NCI-H460 (cell line): ENCODE measurements at regions not wholly inside any gene's neighbourhood (a gene's known extent, or its start where the extent isn't known, plus 50 kb on each side); places are given as distances from the start of the nearest gene placed in this dataset.

ENCODE experiments used
- DNase-seq: peaks from one replicate; pipeline ENCODE4 v3.0.0-alpha.2; 2016; ENCODE audit warnings: low read depth; ENCODE audit errors: extremely low read depth
- small RNA-seq, 2 experiments: library from RNA; depleted of rRNA; stranded (forward); fragments of <200 nt; gene quantifications; one replicate each; pipeline ENCODE3, GENCODE V24; 2014

DNA sequence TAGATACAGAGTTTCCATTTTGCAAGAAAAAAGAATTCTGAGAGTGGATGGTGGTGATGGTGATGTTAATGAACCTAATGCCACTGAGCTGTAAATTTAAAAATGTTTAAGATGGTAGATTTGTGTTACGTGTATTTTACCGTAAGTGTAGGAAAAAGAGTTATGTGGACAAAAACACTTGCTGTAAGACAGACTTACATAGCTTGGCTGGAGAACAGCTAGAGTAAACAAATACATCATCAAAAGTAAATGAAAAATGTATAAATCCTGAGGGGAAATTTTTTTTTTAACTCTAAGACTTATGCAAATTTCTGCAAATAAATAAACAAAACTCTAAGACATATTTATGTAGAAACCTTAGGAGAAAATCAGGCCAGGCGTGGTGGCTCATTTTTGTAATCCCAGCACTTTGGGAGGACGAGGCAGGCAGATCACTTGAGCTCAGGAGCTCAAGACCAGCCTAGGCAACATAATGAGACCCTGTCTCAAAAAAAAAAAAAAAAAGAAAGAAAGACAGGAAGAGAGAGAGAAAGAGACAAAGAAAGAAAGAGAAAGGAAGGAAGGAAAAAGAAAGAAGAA lies 66.2 kb upstream of the CDK13 start:
- DNase-seq = no peak

GRCh38 chr7:39888171-39888853 lies 61.7 kb upstream of the CDK13 start:
- no peak for DNase-seq

GRCh38 chr7:39890411-39890810 lies 59.6 kb upstream of the CDK13 start:
- DNase-seq = no peak

DNA sequence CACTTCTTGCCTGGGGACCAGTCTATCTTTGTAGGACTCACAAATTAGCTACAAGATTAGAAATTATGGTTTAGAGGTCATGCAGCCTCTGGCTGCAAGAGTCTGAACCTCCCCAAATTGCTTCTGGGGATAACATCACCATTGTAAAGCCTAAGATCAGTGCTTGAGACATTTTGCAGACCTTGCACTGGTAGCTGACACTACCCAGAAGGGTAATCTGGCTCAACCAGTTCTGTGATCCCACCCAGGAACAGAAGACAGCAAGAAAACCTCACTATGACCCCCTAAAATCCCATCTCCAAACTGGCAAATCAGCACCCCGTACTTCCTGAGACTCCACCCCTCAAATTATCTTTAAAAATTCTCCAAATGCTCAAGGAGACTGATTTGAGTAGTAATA lies 58.2 kb upstream of the CDK13 start:
- no peak for DNase-seq

GRCh38 chr7:39892361-39892760 lies 57.7 kb upstream of the CDK13 start:
- DNase-seq = no peak

GRCh38 chr7:39894904-39895303 lies 55.2 kb upstream of the CDK13 start:
- no peak for DNase-seq

GRCh38 chr7:39896840-39897239 lies 53.2 kb upstream of the CDK13 start:
- no peak for DNase-seq

DNA sequence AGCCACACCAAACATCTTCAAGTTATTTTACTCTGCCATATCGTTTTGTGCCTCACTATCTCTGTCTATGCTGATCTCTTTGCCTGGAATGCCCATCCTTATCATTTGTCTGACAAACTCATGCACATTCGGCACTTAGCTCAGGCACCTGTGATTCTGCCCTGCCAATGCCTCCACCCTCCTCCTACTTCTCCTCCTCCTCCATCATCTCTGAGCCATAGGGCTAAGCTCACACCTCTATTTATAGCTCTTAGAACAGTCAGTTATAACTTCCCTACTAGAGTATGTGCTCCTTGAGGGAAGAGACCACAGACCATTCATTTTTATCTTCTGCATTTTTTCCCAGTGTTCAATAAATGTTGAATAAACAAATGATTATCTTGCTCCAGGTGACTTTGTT lies 51.2 kb upstream of the CDK13 start:
- DNase-seq = no peak

Small RNA genes lying in the stretch of these regions (small RNA-seq; reads per million reads assigned to genes)
- 0 reads per million in 2 experiments for gene RN7SL496P
- 0 reads per million in 2 experiments for gene RNU6-719P
